ENCODE measurements at regions not wholly inside any gene's neighbourhood (a gene's known extent, or its start where the extent isn't known, plus 50 kb on each side); places are given as distances from the start of the nearest gene placed in this dataset.
"Not testable (repeated sequence)": the region's sequence is repeated elsewhere in the genome, so short reads cannot be mapped to it uniquely, and the experiment has no call there.

DNA sequence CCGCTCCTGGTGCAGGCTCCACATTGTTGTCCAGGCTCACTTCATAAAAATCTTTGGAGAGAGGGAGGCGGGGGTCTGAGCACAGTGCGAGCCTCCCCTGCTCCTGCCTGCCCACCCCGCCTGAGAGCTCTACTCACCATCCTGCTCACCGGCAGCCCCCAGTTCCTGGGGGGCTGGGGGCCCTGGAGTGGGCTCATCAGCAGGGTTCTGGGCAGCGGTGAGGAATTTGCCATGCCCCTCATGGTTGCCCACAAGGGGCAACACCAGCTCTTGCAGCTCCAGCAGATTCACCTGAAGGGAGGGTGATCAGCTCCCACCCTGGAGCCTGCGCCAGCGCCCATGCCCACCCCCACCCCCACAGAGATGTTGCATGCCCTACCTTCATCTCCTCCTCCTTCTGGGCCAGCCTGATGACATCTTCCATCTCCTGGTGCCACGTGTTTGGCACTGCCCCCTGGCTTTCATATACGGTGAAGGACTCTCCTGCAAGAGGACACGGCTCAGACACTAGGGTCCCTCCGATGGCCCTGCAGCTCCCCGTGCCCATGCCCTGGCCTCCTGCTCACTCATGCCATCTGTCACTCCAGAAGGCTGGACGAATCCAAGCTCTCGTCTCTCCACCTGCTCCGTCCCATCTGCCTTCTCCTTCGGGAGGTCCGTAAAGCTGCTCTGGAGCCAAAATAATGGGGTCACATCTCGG is 162.1 kb downstream of the TBC1D2B start:
- Histone ChIP-seq H3K36me3 (no peaks in the 10 kb centered on the region), H3K27me3 (no peaks in the 10 kb centered on the region), H3K27ac (replicated peaks in 1 of 4) (no peak overlapping the region), H3K4me3 (no peak overlapping the region), H3K4me1 (peaks cover 0 to 2% (median 0%) of the 10 kb centered on the region in 4 donors), H3K9me3 (no peaks in the 10 kb centered on the region)
- TF ChIP-seq, protein P1, sequence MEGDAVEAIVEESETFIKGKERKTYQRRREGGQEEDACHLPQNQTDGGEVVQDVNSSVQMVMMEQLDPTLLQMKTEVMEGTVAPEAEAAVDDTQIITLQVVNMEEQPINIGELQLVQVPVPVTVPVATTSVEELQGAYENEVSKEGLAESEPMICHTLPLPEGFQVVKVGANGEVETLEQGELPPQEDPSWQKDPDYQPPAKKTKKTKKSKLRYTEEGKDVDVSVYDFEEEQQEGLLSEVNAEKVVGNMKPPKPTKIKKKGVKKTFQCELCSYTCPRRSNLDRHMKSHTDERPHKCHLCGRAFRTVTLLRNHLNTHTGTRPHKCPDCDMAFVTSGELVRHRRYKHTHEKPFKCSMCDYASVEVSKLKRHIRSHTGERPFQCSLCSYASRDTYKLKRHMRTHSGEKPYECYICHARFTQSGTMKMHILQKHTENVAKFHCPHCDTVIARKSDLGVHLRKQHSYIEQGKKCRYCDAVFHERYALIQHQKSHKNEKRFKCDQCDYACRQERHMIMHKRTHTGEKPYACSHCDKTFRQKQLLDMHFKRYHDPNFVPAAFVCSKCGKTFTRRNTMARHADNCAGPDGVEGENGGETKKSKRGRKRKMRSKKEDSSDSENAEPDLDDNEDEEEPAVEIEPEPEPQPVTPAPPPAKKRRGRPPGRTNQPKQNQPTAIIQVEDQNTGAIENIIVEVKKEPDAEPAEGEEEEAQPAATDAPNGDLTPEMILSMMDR (IDR thresholded peaks at IDR 0.05), result no peak
- TF ChIP-seq EP300 (IDR thresholded peaks at IDR 0.05) (no peak), POLR2A (IDR thresholded peaks at IDR 0.05; ENCODE audit: low read depth) (no peak), POLR2AphosphoS5 (IDR thresholded peaks at IDR 0.05) (no peak)
- intact Hi-C loops (cut with DNase I), result no loop called here
- DNase-seq (ENCODE audit: extremely low spot score), result no peak
- WGBS, result 87% methylated on average over 14 of the region's 19 CpGs

DNA sequence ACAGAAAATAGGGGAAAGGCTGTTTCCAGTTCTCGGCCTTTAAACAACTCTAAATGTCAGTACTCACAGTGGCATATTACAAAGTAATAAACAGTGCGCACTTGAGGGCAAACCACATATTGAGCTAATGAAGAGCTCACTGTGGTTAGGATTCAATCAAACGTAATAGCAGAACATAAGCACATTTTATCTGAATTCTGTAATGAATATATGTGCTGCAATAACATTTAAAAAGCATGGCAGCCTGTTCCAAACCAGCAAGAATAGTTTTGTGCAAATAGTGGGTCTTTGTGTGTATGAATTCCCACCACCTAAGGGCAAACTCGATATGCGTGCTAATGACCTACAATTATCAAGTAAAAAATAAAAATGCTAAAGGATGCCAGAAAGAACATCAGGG is 163.0 kb downstream of the TBC1D2B start:
- H3K4me1 ChIP-seq; DNase-seq (ENCODE audit: extremely low spot score); intact Hi-C loops (cut with DNase I); H3K27ac ChIP-seq (replicated peaks in 1 of 4); H3K27me3 ChIP-seq; H3K4me3 ChIP-seq; H3K9me3 ChIP-seq; H3K36me3 ChIP-seq: not testable (repeated sequence)
- 76% methylated on average over 5 of the region's 5 CpGs for WGBS

DNA sequence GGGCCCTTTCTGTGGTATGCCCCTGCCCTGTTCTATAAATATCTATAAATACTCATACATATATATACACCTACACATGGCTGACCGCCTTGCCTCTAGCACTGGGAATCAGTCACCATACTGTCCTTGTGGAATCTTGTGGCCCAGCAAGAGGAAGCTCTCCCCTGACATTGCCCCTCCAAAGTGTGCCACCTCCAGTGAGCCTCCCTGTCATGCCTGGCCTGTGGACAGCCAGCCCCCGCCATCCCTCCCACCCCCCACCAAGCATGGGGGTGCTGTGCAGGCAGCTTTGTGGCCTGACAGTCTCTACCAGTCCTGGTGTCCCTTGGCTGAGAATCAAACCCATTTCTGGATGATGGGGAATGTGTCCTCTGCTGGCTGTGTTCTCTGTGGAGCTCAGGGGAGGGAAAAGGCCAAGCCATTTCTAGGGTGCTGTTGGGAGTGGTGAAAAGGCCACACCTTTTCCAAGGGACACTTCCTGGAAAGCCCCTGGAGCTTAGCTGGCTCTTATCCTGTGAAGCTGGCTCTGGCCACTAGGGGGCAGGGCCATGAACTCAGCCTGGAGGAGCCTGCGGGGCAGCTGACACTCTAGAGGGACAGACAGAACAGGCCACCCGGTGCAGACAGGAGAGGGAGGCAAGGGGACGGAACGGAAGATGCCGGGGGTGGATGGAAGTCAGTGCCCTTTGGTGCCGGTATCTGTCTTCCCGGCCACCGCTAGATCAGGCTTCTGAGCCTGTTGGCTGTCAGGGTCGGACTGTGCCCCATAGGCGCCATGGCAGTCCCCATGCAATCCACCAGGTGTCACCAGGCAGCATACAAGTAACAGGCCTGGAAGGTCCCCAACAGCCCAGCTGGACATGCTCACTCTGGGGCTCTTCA is 167.2 kb downstream of the TBC1D2B start:
- DNase-seq (ENCODE audit: extremely low spot score); H3K36me3 ChIP-seq; intact Hi-C loops (cut with DNase I); H3K27ac ChIP-seq (replicated peaks in 1 of 4); H3K4me1 ChIP-seq; H3K9me3 ChIP-seq: not testable (repeated sequence)
- TF ChIP-seq, protein P1 (IDR thresholded peaks at IDR 0.05), result peak; percentile 52 to 68 (median 65)
- peak overlapping the region; percentile 32 to 56 (median 40) for H3K4me3 ChIP-seq
- WGBS, result 60% methylated on average over 3 of the region's 12 CpGs
- H3K27me3 ChIP-seq, result peaks cover 0 to 39% (median 0%) of the 10 kb centered on the region in 4 donors

DNA sequence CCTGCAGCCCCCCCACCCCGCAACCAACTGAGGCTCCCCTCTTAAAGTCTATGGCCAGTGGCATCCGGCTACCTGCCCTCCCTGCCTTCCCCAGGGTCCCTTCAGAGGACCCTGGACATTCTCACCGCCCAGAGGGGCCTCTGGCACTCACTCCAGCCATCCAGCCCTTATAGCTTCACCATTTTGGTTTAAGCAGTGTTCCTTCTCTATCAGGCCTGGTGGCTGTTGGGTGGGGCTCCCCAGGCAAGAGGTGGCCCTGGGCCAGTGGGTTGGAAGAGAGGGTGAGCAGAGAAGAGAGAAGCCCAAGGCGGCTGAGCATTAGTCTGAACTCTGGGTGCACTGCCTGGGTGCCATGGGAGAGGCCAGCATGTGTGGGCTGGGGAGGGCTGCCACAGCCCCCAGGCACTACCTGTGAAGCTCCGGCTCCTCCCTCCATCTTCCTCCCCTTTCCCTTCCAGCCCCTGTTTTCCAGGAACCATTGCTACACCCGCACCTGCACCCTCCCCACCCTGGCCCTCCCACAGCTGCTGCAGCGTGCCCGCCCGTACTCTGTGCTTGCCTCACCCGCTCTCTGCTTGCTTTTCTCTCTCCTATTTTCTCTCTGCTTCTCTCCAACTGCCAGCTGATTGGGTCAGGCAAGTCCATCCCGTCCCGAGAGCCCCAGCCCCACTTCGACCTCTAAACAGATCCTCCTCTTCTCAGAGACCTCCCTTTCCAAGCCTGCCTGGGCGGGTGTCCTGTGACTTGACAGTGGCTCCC is 168.2 kb downstream of the TBC1D2B start:
- no peak for DNase-seq (ENCODE audit: extremely low spot score)
- Histone ChIP-seq H3K9me3 (no peaks in the 10 kb centered on the region), H3K4me1 (peaks cover 0 to 7% (median 2%) of the 10 kb centered on the region in 4 donors), H3K27ac (replicated peaks in 1 of 4) (no peak overlapping the region), H3K27me3 (peaks cover 0 to 40% (median 0%) of the 10 kb centered on the region in 4 donors), H3K36me3 (no peaks in the 10 kb centered on the region), H3K4me3 (no peak overlapping the region)
- WGBS, result 91% methylated on average over 13 of the region's 14 CpGs
- intact Hi-C loops (cut with DNase I), result no loop called here
- TF ChIP-seq, protein P1 (IDR thresholded peaks at IDR 0.05), result no peak
- TF ChIP-seq POLR2AphosphoS5 (IDR thresholded peaks at IDR 0.05) (no peak), EP300 (IDR thresholded peaks at IDR 0.05) (no peak), POLR2A (IDR thresholded peaks at IDR 0.05; ENCODE audit: low read depth) (no peak)

DNA sequence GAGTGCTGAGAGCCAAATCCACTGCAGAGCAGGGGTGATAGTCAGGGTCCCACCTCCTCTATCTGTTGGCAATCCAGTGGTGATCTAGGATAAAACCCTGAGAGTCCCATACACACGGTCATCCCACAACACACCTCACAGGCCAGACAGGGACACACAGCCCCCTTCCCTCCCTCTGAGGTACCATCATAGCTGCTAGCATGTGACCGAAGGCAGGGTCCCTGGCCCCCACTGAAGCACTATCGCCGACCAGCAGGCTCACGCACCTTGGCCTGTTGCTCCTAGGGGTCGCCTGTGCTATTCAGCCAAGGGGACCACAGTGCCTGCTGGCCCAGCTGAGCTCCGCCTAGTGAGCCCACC is 168.8 kb downstream of the TBC1D2B start:
- DNase-seq (ENCODE audit: extremely low spot score); H3K4me1 ChIP-seq; intact Hi-C loops (cut with DNase I); H3K36me3 ChIP-seq; H3K9me3 ChIP-seq; H3K27ac ChIP-seq (replicated peaks in 1 of 4); H3K4me3 ChIP-seq: not testable (repeated sequence)
- 94% methylated on average over 2 of the region's 7 CpGs for WGBS
- H3K27me3 ChIP-seq, result peaks cover 0 to 40% (median 0%) of the 10 kb centered on the region in 4 donors
